Smooth muscle cell (in vitro differentiated cells): ENCODE measurements at regions not wholly inside any gene's neighbourhood (a gene's known extent, or its start where the extent isn't known, plus 50 kb on each side); places are given as distances from the start of the nearest gene placed in this dataset.

Experiments used
- DNase-seq: peaks from one replicate; lab custom pipeline; 2025; ENCODE audit not compliant: unreplicated experiment; lab: John Stamatoyannopoulos, UW
- H2AFZ ChIP-seq: fragments of 200-600 bp; sonication (generic); 2 replicates; pipeline ENCODE4 v1.6.0; 2016; ENCODE audit warnings: antibody characterized with exemption, low read depth, mild to moderate bottlenecking
- H3F3A ChIP-seq: fragments of 200-600 bp; sonication (generic); 2 replicates; pipeline ENCODE4 v1.6.0; 2017; ENCODE audit warnings: antibody characterized with exemption, low read depth
- H3K27ac ChIP-seq: fragments of 200-600 bp; sonication (generic); 2 replicates; pipeline ENCODE4 v1.5.1; 2016; ENCODE audit warnings: low read depth, mild to moderate bottlenecking
- H3K27me3 ChIP-seq: fragments of 200-600 bp; sonication (generic); 2 replicates; pipeline ENCODE4 v1.6.1; 2016; ENCODE audit warnings: low read depth, mild to moderate bottlenecking
- H3K36me3 ChIP-seq: fragments of 200-600 bp; sonication (generic); 2 replicates; pipeline ENCODE4 v1.5.1; 2016; ENCODE audit warnings: low read depth
- H3K4me1 ChIP-seq: fragments of 200-600 bp; sonication (generic); 2 replicates; pipeline ENCODE4 v1.5.1; 2016; ENCODE audit warnings: low read depth
- H3K4me2 ChIP-seq: fragments of 200-600 bp; sonication (generic); 2 replicates; pipeline ENCODE4 v1.6.0; 2016; ENCODE audit warnings: mild to moderate bottlenecking
- H3K4me3 ChIP-seq: fragments of 200-600 bp; sonication (generic); 2 replicates; pipeline ENCODE4 v1.5.1; 2016; ENCODE audit warnings: mild to moderate bottlenecking
- H3K79me2 ChIP-seq: fragments of 200-600 bp; sonication (generic); 2 replicates; pipeline ENCODE4 v1.6.0; 2016; ENCODE audit warnings: low read depth, mild to moderate bottlenecking
- H3K9ac ChIP-seq: fragments of 200-600 bp; sonication (generic); 2 replicates; pipeline ENCODE4 v1.6.0; 2016; ENCODE audit warnings: low read depth
- H3K9me3 ChIP-seq: fragments of 200-600 bp; sonication (generic); replicated peaks from 2 replicates; pipeline ENCODE4 v1.5.1; 2016; ENCODE audit warnings: low read depth
- H4K20me1 ChIP-seq: fragments of 200-600 bp; sonication (generic); 2 replicates; pipeline ENCODE4 v1.6.0; 2016; ENCODE audit warnings: low read depth
- CTCF ChIP-seq: fragments of 200-600 bp; sonication (generic); IDR thresholded peaks from 2 replicates; pipeline ENCODE4 v1.5.1; 2017; ENCODE audit warnings: borderline replicate concordance, mild to moderate bottlenecking, antibody characterized with exemption; ENCODE audit not compliant: insufficient read depth, poor library complexity, severe bottlenecking
- WGBS: methylation state at CpG from one replicate; pipeline ENCODE4 v1.1.7; 2016; ENCODE audit warnings: low lambda C conversion rate; 5-methylcytosine and 5-hydroxymethylcytosine counted together

DNA sequence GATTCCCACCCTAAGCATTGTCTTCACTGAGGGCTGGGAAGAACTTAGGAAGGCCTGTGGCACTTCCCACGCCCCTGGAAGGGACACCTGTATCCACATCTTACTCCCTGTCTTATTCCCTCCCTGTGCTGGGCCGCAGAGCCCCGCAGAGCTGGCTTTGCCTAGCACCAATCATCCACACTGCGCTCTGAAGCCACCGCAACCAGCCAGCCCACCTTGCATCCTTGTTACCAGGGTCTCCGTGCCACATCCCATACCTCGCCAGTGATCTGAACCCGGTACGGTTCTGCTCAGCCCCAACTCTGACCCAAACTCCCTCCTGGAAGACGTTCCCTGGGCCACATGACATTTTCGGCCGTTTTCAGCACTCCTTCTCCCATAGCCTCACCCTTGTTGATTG lies 101.4 kb upstream of the PITRM1 start:
- Histone ChIP-seq H3K27ac (no peak overlapping the region), H3K4me1 (peaks cover 7% of the 10 kb centered on the region), H3K9me3 (no peaks in the 10 kb centered on the region), H3K4me3 (no peak overlapping the region), H3K27me3 (no peaks in the 10 kb centered on the region), H4K20me1 (no peaks in the 10 kb centered on the region), H3K9ac (no peak overlapping the region), H2AFZ (no peak overlapping the region), H3K4me2 (no peak overlapping the region), H3K79me2 (no peaks in the 10 kb centered on the region), H3F3A (no peaks in the 10 kb centered on the region), H3K36me3 (no peaks in the 10 kb centered on the region)
- WGBS, result 95% methylated on average over 12 of the region's 12 CpGs
- no peak for DNase-seq
- no peak for TF ChIP-seq CTCF

- no peaks in the 10 kb centered on the region for H3K27me3 ChIP-seq
- no peak overlapping the region for H3K4me2 ChIP-seq
- DNase-seq, result no peak
- no peak overlapping the region for H3K27ac ChIP-seq
- H3K4me3 ChIP-seq, result no peak overlapping the region
- H3K4me1 ChIP-seq, result peaks cover 7% of the 10 kb centered on the region
- H2AFZ ChIP-seq, result no peak overlapping the region
- H3K79me2 ChIP-seq, result no peaks in the 10 kb centered on the region
- H3K9me3 ChIP-seq, result no peaks in the 10 kb centered on the region
- TF ChIP-seq CTCF, result no peak
- H3F3A ChIP-seq, result no peaks in the 10 kb centered on the region
- H4K20me1 ChIP-seq, result no peaks in the 10 kb centered on the region
- H3K36me3 ChIP-seq, result no peaks in the 10 kb centered on the region
- 86% methylated on average over 5 of the region's 5 CpGs for WGBS
- H3K9ac ChIP-seq, result no peak overlapping the region
These were observed 99.7 kb upstream of the PITRM1 start for GRCh38 chr10:3272300-3272699.

- Histone ChIP-seq H3K27me3 (no peaks in the 10 kb centered on the region), H3K27ac (no peak overlapping the region), H3K79me2 (no peaks in the 10 kb centered on the region), H3F3A (no peaks in the 10 kb centered on the region), H3K9ac (no peak overlapping the region), H3K4me1 (peaks cover 7% of the 10 kb centered on the region), H2AFZ (no peak overlapping the region), H3K9me3 (no peaks in the 10 kb centered on the region), H3K4me3 (no peak overlapping the region), H3K36me3 (no peaks in the 10 kb centered on the region), H3K4me2 (no peak overlapping the region), H4K20me1 (no peaks in the 10 kb centered on the region)
- DNase-seq, result no peak
- WGBS, result 85% methylated on average over 14 of the region's 14 CpGs
- TF ChIP-seq CTCF, result no peak
These were observed 99.0 kb upstream of the PITRM1 start for GRCh38 chr10:3271354-3272115.

GRCh38 chr10:3270577-3271316 lies 98.2 kb upstream of the PITRM1 start:
- H3K4me1 ChIP-seq, result peaks cover 7% of the 10 kb centered on the region
- H3K9me3 ChIP-seq, result no peaks in the 10 kb centered on the region
- 77% methylated on average over 18 of the region's 18 CpGs for WGBS
- no peaks in the 10 kb centered on the region for H3K79me2 ChIP-seq
- DNase-seq, result no peak
- H3K4me3 ChIP-seq, result no peak overlapping the region
- H3K36me3 ChIP-seq, result no peaks in the 10 kb centered on the region
- H3F3A ChIP-seq, result no peaks in the 10 kb centered on the region
- H3K27ac ChIP-seq, result no peak overlapping the region
- peak overlapping the region; percentile 18 for H3K4me2 ChIP-seq
- peak overlapping the region; percentile 28 for H2AFZ ChIP-seq
- H4K20me1 ChIP-seq, result no peaks in the 10 kb centered on the region
- H3K9ac ChIP-seq, result peak overlapping the region; percentile 12
- no peak for TF ChIP-seq CTCF
- no peaks in the 10 kb centered on the region for H3K27me3 ChIP-seq
